Sigmoid colon (tissue), 6 donors: ENCODE measurements at regions not wholly inside any gene's neighbourhood (a gene's known extent, or its start where the extent isn't known, plus 50 kb on each side); places are given as distances from the start of the nearest gene placed in this dataset.

Experiments
- DNase-seq: peaks from one replicate; pipeline ENCODE4 v3.0.0-alpha.2; 2019
- H3K27ac ChIP-seq, 4 donors: fragments of 200-600 bp; sonication (generic); one replicate each; pipeline ENCODE4 v1.5.1; 2016 to 2019; ENCODE audit warnings: mild to moderate bottlenecking in 1 of 4
- H3K27me3 ChIP-seq, 3 donors: fragments of 200-600 bp; sonication (generic); one replicate each; pipeline ENCODE4 v1.5.1; 2019; ENCODE audit warnings: mild to moderate bottlenecking in 1 of 3
- H3K36me3 ChIP-seq, 4 donors: fragments of 200-600 bp; sonication (generic); one replicate each; pipeline ENCODE4 v1.5.1; 2016 to 2019
- H3K4me1 ChIP-seq, 4 donors: fragments of 200-600 bp; sonication (generic); one replicate each; pipeline ENCODE4 v1.5.1; 2017 to 2019
- H3K4me3 ChIP-seq, 4 donors: fragments of 200-600 bp; sonication (generic); one replicate each; pipeline ENCODE4 v1.5.1; 2017 to 2019; ENCODE audit warnings: mild to moderate bottlenecking in 2 of 4, moderate library complexity in 1 of 4
- H3K9me3 ChIP-seq, 4 donors: fragments of 200-600 bp in 3 of 4; sonication (generic) in 3 of 4; one replicate each; pipeline versions ENCODE4 v1.5.1 to v1.6.1; 2013 to 2019
- EP300 ChIP-seq, 4 donors: sonication (generic); formaldehyde crosslinking; IDR thresholded peaks; one replicate each; pipeline ENCODE4 v1.6.1; 2017; ENCODE audit warnings: antibody characterized with exemption in 4 of 4
- POLR2A ChIP-seq, 2 donors: fragments of 450-650 bp; IDR thresholded peaks; one replicate each; pipeline ENCODE4 v1.6.1; 2016; ENCODE audit warnings: antibody characterized with exemption in 2 of 2, mild to moderate bottlenecking in 2 of 2, moderate library complexity in 2 of 2
- POLR2AphosphoS5 ChIP-seq, 4 donors: sonication (generic); formaldehyde crosslinking; IDR thresholded peaks; one replicate each; pipeline ENCODE4 v1.6.1; 2017; ENCODE audit warnings: antibody characterized with exemption in 4 of 4
- WGBS, 2 donors: extraction: QIAGEN DNeasy Blood & Tissue Kit; methylation state at CpG; one replicate each; pipeline ENCODE4 v1.1.7; 2013; 5-methylcytosine and 5-hydroxymethylcytosine counted together
- intact Hi-C: fragments of 100-400 bp; cut with DNase I; formaldehyde crosslinking; loops from one replicate; pipeline ENCODE4 v1.15.1; 2023
- TF ChIP-seq, protein P1 (sequence below), 4 experiments: fragments of 450-650 bp in 3 of 4; fragments of 200-600 bp in 1 of 4; IDR thresholded peaks; one replicate each; pipeline ENCODE4 v1.5.1; 2016 to 2019; ENCODE audit warnings: antibody characterized with exemption in 4 of 4, mild to moderate bottlenecking in 3 of 4, moderate library complexity in 2 of 4
- donor health status: healthy with polysubstance abuse.
- donor health status: healthy.

DNA sequence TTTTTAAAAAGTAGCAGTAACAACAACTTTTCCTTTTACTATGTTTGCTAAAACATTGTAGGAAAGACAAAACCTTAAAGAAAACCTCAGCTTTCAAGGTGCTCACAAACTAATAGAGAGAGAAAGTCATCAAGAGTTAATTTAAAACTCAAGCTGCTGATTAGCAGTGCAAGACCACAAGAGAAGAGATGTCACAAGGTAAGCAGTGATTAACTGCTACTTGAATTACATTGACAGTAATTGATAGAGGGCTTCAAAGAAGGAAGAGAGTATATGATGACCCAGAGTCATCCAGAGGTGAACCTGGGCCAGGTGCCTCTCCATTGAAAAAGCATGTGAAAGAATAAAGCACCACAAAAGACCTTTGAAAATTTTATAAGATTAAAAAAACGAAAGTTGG lies 939.6 kb upstream of the CNTNAP5 start:
- intact Hi-C loops: no loop called here
- Histone ChIP-seq H3K4me1 (no peaks in the 10 kb centered on the region), H3K4me3 (no peak overlapping the region), H3K36me3 (no peaks in the 10 kb centered on the region), H3K27me3 (no peaks in the 10 kb centered on the region), H3K27ac (no peak overlapping the region), H3K9me3 (no peaks in the 10 kb centered on the region)
- no peak for TF ChIP-seq POLR2AphosphoS5 (IDR thresholded peaks at IDR 0.05)
- no peak for TF ChIP-seq POLR2A (IDR thresholded peaks at IDR 0.05)
- TF ChIP-seq EP300 (IDR thresholded peaks at IDR 0.05): no peak
- TF ChIP-seq, protein P1, sequence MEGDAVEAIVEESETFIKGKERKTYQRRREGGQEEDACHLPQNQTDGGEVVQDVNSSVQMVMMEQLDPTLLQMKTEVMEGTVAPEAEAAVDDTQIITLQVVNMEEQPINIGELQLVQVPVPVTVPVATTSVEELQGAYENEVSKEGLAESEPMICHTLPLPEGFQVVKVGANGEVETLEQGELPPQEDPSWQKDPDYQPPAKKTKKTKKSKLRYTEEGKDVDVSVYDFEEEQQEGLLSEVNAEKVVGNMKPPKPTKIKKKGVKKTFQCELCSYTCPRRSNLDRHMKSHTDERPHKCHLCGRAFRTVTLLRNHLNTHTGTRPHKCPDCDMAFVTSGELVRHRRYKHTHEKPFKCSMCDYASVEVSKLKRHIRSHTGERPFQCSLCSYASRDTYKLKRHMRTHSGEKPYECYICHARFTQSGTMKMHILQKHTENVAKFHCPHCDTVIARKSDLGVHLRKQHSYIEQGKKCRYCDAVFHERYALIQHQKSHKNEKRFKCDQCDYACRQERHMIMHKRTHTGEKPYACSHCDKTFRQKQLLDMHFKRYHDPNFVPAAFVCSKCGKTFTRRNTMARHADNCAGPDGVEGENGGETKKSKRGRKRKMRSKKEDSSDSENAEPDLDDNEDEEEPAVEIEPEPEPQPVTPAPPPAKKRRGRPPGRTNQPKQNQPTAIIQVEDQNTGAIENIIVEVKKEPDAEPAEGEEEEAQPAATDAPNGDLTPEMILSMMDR (IDR thresholded peaks at IDR 0.05): no peak
- 10 to 44% methylated on average over 1 of the region's 1 CpG for WGBS, 2 donors
- no peak for DNase-seq

- WGBS, 2 donors: 37 to 44% methylated on average over 6 of the region's 6 CpGs
Observed at GRCh38 chr2:123086613-123087385, 938.3 kb upstream of the CNTNAP5 start.

DNA sequence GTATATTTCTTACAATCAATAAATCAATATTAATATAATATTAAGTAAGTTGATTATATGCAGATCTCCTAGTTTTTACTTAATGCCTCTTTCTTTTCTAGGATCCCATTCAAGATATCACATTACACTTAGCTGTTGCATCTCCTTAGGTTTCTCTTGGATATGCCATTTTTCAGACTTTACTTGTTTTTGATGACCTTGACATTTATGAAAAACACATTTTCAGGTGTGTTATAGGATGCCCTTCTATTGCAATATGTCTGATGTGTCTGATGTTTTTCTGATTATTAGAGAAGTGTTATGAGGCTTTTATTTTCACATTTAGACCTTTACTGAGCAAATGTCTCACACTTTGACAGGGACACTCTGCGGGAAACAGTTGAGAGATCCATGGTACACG lies 933.6 kb upstream of the CNTNAP5 start:
- no peak overlapping the region for H3K4me3 ChIP-seq
- H3K27ac ChIP-seq: no peak overlapping the region
- no peaks in the 10 kb centered on the region for H3K27me3 ChIP-seq
- no peaks in the 10 kb centered on the region for H3K36me3 ChIP-seq
- TF ChIP-seq, protein P1 (IDR thresholded peaks at IDR 0.05): no peak
- TF ChIP-seq POLR2AphosphoS5 (IDR thresholded peaks at IDR 0.05) (no peak), POLR2A (IDR thresholded peaks at IDR 0.05) (no peak), EP300 (IDR thresholded peaks at IDR 0.05) (no peak)
- intact Hi-C loops: no loop called here
- no peaks in the 10 kb centered on the region for H3K9me3 ChIP-seq
- no peaks in the 10 kb centered on the region for H3K4me1 ChIP-seq
- DNase-seq: no peak
- WGBS, 2 donors: 94 to 97% methylated on average over 2 of the region's 2 CpGs

More at GRCh38 chr2:123086613-123087385, 938.3 kb upstream of the CNTNAP5 start:
- intact Hi-C loops: no loop called here
- H3K27ac ChIP-seq: no peak overlapping the region
- no peak overlapping the region for H3K4me3 ChIP-seq
- H3K9me3 ChIP-seq: no peaks in the 10 kb centered on the region
- no peaks in the 10 kb centered on the region for H3K27me3 ChIP-seq
- no peak for DNase-seq
- no peaks in the 10 kb centered on the region for H3K4me1 ChIP-seq
- TF ChIP-seq POLR2AphosphoS5 (IDR thresholded peaks at IDR 0.05): no peak
- TF ChIP-seq, protein P1 (IDR thresholded peaks at IDR 0.05): no peak
- no peak for TF ChIP-seq POLR2A (IDR thresholded peaks at IDR 0.05)
- TF ChIP-seq EP300 (IDR thresholded peaks at IDR 0.05): no peak
- no peaks in the 10 kb centered on the region for H3K36me3 ChIP-seq

DNA sequence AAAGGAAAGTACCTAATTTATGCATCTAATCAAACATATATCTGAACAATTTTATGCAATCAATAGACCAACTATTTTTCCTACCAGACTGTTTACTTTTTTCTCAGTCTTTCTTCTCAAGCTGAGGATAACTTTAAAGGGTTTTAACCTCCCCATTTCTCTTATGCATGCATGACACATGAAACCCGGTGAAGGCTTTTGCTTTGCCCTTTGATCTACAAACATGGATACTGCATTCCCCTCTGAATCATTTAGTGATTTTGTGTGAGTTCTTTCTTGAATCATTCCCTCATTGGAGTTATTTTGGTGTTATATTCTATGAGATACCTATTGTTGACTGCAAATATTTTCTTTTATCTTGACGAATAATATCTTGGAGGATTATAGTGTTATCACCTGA lies 931.9 kb upstream of the CNTNAP5 start:
- H3K36me3 ChIP-seq: no peaks in the 10 kb centered on the region
- H3K4me3 ChIP-seq: no peak overlapping the region
- H3K9me3 ChIP-seq: no peaks in the 10 kb centered on the region
- no peaks in the 10 kb centered on the region for H3K4me1 ChIP-seq
- no peaks in the 10 kb centered on the region for H3K27me3 ChIP-seq
- H3K27ac ChIP-seq: no peak overlapping the region
- no peak for DNase-seq
- 55 to 86% methylated on average over 2 of the region's 2 CpGs for WGBS, 2 donors
- intact Hi-C loops: no loop called here
- TF ChIP-seq POLR2AphosphoS5 (IDR thresholded peaks at IDR 0.05): no peak
- no peak for TF ChIP-seq POLR2A (IDR thresholded peaks at IDR 0.05)
- TF ChIP-seq EP300 (IDR thresholded peaks at IDR 0.05): no peak
- TF ChIP-seq, protein P1 (IDR thresholded peaks at IDR 0.05): no peak
